H9 (cell line): ENCODE measurements at regions not wholly inside any gene's neighbourhood (a gene's known extent, or its start where the extent isn't known, plus 50 kb on each side); places are given as distances from the start of the nearest gene placed in this dataset.

Experiments
- DNase-seq: peaks from one replicate; pipeline ENCODE4 v3.0.0-alpha.2; 2017
- H2AFZ ChIP-seq: one replicate; pipeline ENCODE4 v1.6.1; 2013; ENCODE audit warnings: mild to moderate bottlenecking, low read length, control low read depth, moderate library complexity
- H2AK5ac ChIP-seq: 2 replicates; pipeline ENCODE4 v1.6.1; 2013; ENCODE audit warnings: low read length, control low read depth, mixed read lengths; ENCODE audit not compliant: insufficient read length
- H2BK120ac ChIP-seq: one replicate; pipeline ENCODE4 v1.6.1; 2013; ENCODE audit warnings: low read depth, mild to moderate bottlenecking, low read length, control low read depth, inconsistent platforms; ENCODE audit not compliant: poor library complexity, severe bottlenecking
- H2BK12ac ChIP-seq: 2 replicates; pipeline ENCODE4 v1.6.1; 2013; ENCODE audit warnings: low read length, control low read depth, mixed read lengths, low read depth; ENCODE audit not compliant: insufficient read length
- H2BK15ac ChIP-seq: 2 replicates; pipeline ENCODE4 v1.6.1; 2013; ENCODE audit warnings: low read depth, low read length, control low read depth
- H2BK20ac ChIP-seq: one replicate; pipeline ENCODE4 v1.6.1; 2013; ENCODE audit warnings: low read depth, mild to moderate bottlenecking, low read length, control low read depth, inconsistent platforms; ENCODE audit not compliant: poor library complexity, severe bottlenecking
- H2BK5ac ChIP-seq: 2 replicates; pipeline ENCODE4 v1.6.1; 2013; ENCODE audit warnings: low read length, control low read depth, mixed read lengths; ENCODE audit not compliant: insufficient read length
- H3K14ac ChIP-seq: 2 replicates; pipeline ENCODE4 v1.6.1; 2013; ENCODE audit warnings: low read length, control low read depth; ENCODE audit not compliant: insufficient read depth
- H3K18ac ChIP-seq: 2 replicates; pipeline ENCODE4 v1.6.1; 2013; ENCODE audit warnings: low read depth, mild to moderate bottlenecking, mixed read lengths, low read length, control low read depth; ENCODE audit not compliant: insufficient read length
- H3K23ac ChIP-seq: 2 replicates; pipeline ENCODE4 v1.6.1; 2013; ENCODE audit warnings: low read length, control low read depth, mixed read lengths, low read depth; ENCODE audit not compliant: insufficient read length
- H3K23me2 ChIP-seq: 2 replicates; pipeline ENCODE4 v1.6.1; 2013; ENCODE audit warnings: low read depth, mild to moderate bottlenecking, mixed read lengths, low read length, control low read depth; ENCODE audit not compliant: insufficient read length, poor library complexity, severe bottlenecking
- H3K27ac ChIP-seq: 2 replicates; pipeline ENCODE4 v1.5.1; 2013; ENCODE audit warnings: low read length, control low read depth, mixed read lengths, low read depth; ENCODE audit not compliant: insufficient read length
- H3K27me3 ChIP-seq: 2 replicates; pipeline ENCODE4 v1.6.1; 2013; ENCODE audit warnings: low read length, control low read depth, inconsistent platforms; ENCODE audit not compliant: insufficient read depth
- H3K4ac ChIP-seq: 2 replicates; pipeline ENCODE4 v1.6.1; 2013; ENCODE audit warnings: low read depth, mild to moderate bottlenecking, control low read depth, inconsistent platforms, low read length, moderate library complexity
- H3K4me1 ChIP-seq: 2 replicates; pipeline ENCODE4 v1.6.1; 2013; ENCODE audit warnings: low read length, control low read depth, inconsistent platforms; ENCODE audit not compliant: insufficient read depth
- H3K4me2 ChIP-seq: 2 replicates; pipeline ENCODE4 v1.6.1; 2013; ENCODE audit warnings: low read length, control low read depth, mixed read lengths; ENCODE audit not compliant: insufficient read length, insufficient read depth
- H3K56ac ChIP-seq: 2 replicates; pipeline ENCODE4 v1.6.1; 2013; ENCODE audit warnings: low read depth, mild to moderate bottlenecking, mixed read lengths, low read length, control low read depth; ENCODE audit not compliant: insufficient read length
- H3K79me1 ChIP-seq: 2 replicates; pipeline ENCODE4 v1.6.1; 2013; ENCODE audit warnings: low read depth, mild to moderate bottlenecking, moderate library complexity, low read length, control low read depth, inconsistent platforms; ENCODE audit not compliant: insufficient read depth, poor library complexity, severe bottlenecking
- H3K79me2 ChIP-seq: 2 replicates; pipeline ENCODE4 v1.6.1; 2013; ENCODE audit warnings: low read length, control low read depth, inconsistent platforms; ENCODE audit not compliant: insufficient read depth
- H3K9ac ChIP-seq: 2 replicates; pipeline ENCODE4 v1.6.1; 2013; ENCODE audit warnings: low read length, control low read depth, mixed read lengths; ENCODE audit not compliant: insufficient read length; ENCODE audit errors: extremely low read depth
- H3K9me3 ChIP-seq: one replicate; pipeline ENCODE4 v1.6.1; 2013; ENCODE audit warnings: low read depth, low read length, inconsistent platforms; ENCODE audit not compliant: control insufficient read depth
- H3T11ph ChIP-seq: one replicate; pipeline ENCODE4 v1.6.1; 2013; ENCODE audit warnings: mild to moderate bottlenecking, low read length, control low read depth, inconsistent platforms
- H4K20me1 ChIP-seq: one replicate; pipeline ENCODE4 v1.6.1; 2013; ENCODE audit not compliant: control insufficient read depth, insufficient read length, insufficient read depth
- H4K5ac ChIP-seq: 2 replicates; pipeline ENCODE4 v1.6.1; 2013; ENCODE audit warnings: low read depth, mild to moderate bottlenecking, mixed read lengths, low read length, control low read depth; ENCODE audit not compliant: insufficient read length
- H4K8ac ChIP-seq: replicated peaks from 2 replicates; pipeline ENCODE4 v1.6.1; 2013; ENCODE audit warnings: low read length, control low read depth, mixed read lengths, low read depth; ENCODE audit not compliant: insufficient read length
- H4K91ac ChIP-seq: 2 replicates; pipeline ENCODE4 v1.6.1; 2013; ENCODE audit warnings: low read depth, mild to moderate bottlenecking, moderate library complexity, mixed read lengths, low read length, control low read depth; ENCODE audit not compliant: insufficient read length
- H3K27ac Mint-ChIP-seq, 3 experiments: 2 replicates in 2 of 3; 3 replicates in 1 of 3; pipeline ENCODE4 v1.8.0; 2020 to 2021; ENCODE audit warnings: mixed read lengths in 3 of 3, mild to moderate bottlenecking in 1 of 3, moderate library complexity in 1 of 3
- H3K27me3 Mint-ChIP-seq: 2 replicates; pipeline ENCODE4 v1.8.0; 2021; ENCODE audit warnings: low read depth, mild to moderate bottlenecking, moderate library complexity, mixed read lengths
- H3K36me3 Mint-ChIP-seq, 3 experiments: 2 replicates in 2 of 3; 3 replicates in 1 of 3; pipeline ENCODE4 v1.8.0; 2020 to 2021; ENCODE audit warnings: low read depth in 3 of 3, mixed read lengths in 3 of 3; ENCODE audit not compliant: insufficient read depth in 1 of 3
- H3K4me1 Mint-ChIP-seq, 2 experiments: 2 replicates each; pipeline ENCODE4 v1.8.0; 2020; ENCODE audit warnings: mixed read lengths in 2 of 2
- H3K4me3 Mint-ChIP-seq, 2 experiments: 2 replicates in 1 of 2; 3 replicates in 1 of 2; pipeline ENCODE4 v1.8.0; 2020 to 2021; ENCODE audit warnings: mild to moderate bottlenecking in 2 of 2, mixed read lengths in 2 of 2, moderate library complexity in 1 of 2
- H3K9me3 Mint-ChIP-seq, 2 experiments: 2 replicates in 1 of 2; 3 replicates in 1 of 2; pipeline ENCODE4 v1.8.0; 2020; ENCODE audit warnings: mild to moderate bottlenecking in 2 of 2, mixed read lengths in 2 of 2, moderate library complexity in 1 of 2
- WGBS: extraction: QIAGEN DNeasy Blood & Tissue Kit; methylation state at CpG from one replicate; pipeline ENCODE4 v1.1.7; 2013; ENCODE audit warnings: missing lambda C conversion rate, low lambda C conversion rate, mixed read lengths; ENCODE audit not compliant: insufficient read length; ENCODE audit errors: extremely low coverage; 5-methylcytosine and 5-hydroxymethylcytosine counted together
- TF ChIP-seq, protein P1 (sequence below): fragments of 200-600 bp; sonication (generic); conservative IDR thresholded peaks from 3 replicates; pipeline ENCODE4 v1.8.0; 2021; ENCODE audit warnings: antibody characterized with exemption, mild to moderate bottlenecking

DNA sequence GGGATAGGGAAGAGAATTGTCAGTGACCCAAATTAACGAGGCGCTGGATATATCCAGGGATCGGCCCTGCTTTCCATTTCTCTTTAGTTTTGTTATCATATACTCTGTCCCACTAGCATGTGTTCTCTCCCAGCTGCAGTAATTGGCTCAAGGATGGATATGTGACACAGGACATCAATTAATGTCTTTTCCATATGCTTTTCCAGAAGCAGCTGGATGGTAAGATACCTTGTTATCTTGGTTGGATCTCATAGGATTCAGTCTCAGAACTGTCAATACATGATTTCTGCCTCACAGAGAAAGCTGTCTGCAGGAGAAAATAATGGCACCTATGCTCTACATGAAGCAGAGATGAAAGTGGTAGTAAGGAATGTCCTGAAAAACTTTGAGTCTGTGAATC lies 157.1 kb upstream of the SPRY2 start:
- Histone ChIP-seq H4K91ac (no peak overlapping the region), H2AFZ (no peak overlapping the region), H3K4me1 (no peaks in the 10 kb centered on the region), H4K5ac (no peak overlapping the region), H4K8ac (no peak overlapping the region), H2BK15ac (no peak overlapping the region), H3K23ac (no peak overlapping the region), H3K79me2 (no peaks in the 10 kb centered on the region), H3K9me3 (no peaks in the 10 kb centered on the region), H3K18ac (no peak overlapping the region), H3T11ph (no peak overlapping the region), H3K14ac (no peak overlapping the region), H2BK12ac (no peak overlapping the region), H4K20me1 (no peaks in the 10 kb centered on the region), H2BK20ac (no peak overlapping the region), H3K4ac (no peak overlapping the region), H2AK5ac (no peak overlapping the region), H3K9ac (no peak overlapping the region), H3K4me2 (no peak overlapping the region), H3K56ac (no peak overlapping the region), H3K27ac (no peak overlapping the region), H3K79me1 (no peaks in the 10 kb centered on the region), H2BK120ac (no peak overlapping the region), H2BK5ac (no peak overlapping the region), H3K27me3 (no peaks in the 10 kb centered on the region), H3K23me2 (no peaks in the 10 kb centered on the region)
- Mint-ChIP-seq H3K9me3 (no peaks in the 10 kb centered on the region), H3K27me3 (no peaks in the 10 kb centered on the region), H3K27ac (no peak overlapping the region; a peak in 1 of 7 replicates), H3K4me1 (no peaks in the 10 kb centered on the region), H3K4me3 (no peak overlapping the region), H3K36me3 (no peaks in the 10 kb centered on the region)
- TF ChIP-seq, protein P1, sequence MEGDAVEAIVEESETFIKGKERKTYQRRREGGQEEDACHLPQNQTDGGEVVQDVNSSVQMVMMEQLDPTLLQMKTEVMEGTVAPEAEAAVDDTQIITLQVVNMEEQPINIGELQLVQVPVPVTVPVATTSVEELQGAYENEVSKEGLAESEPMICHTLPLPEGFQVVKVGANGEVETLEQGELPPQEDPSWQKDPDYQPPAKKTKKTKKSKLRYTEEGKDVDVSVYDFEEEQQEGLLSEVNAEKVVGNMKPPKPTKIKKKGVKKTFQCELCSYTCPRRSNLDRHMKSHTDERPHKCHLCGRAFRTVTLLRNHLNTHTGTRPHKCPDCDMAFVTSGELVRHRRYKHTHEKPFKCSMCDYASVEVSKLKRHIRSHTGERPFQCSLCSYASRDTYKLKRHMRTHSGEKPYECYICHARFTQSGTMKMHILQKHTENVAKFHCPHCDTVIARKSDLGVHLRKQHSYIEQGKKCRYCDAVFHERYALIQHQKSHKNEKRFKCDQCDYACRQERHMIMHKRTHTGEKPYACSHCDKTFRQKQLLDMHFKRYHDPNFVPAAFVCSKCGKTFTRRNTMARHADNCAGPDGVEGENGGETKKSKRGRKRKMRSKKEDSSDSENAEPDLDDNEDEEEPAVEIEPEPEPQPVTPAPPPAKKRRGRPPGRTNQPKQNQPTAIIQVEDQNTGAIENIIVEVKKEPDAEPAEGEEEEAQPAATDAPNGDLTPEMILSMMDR, result no peak
- no peak for DNase-seq
- no CpG with 5 or more reads among the region's 3 CpGs for WGBS
